ENCODE measurements at regions not wholly inside any gene's neighbourhood (a gene's known extent, or its start where the extent isn't known, plus 50 kb on each side); places are given as distances from the start of the nearest gene placed in this dataset.

GRCh38 chr18:11514267-11514666 lies 95.1 kb upstream of the SLC35G4 start:
- no peaks in the 10 kb centered on the region for H3K9me3 ChIP-seq (ENCODE audit: control insufficient read depth in 4 of 4, low read length in 3 of 4)
- DNase-seq (ENCODE audit: low spot score), result no peak
- H3K27me3 ChIP-seq (ENCODE audit: control insufficient read depth in 4 of 4, insufficient read depth in 4 of 4, low read length in 3 of 4), result no peaks in the 10 kb centered on the region
- H3K4me3 ChIP-seq (ENCODE audit: low read depth in 1 of 3, low read length in 3 of 3), result no peak overlapping the region
- WGBS, result 95% methylated on average over 1 of the region's 1 CpG
- no peak for TF ChIP-seq ZBTB33 (IDR thresholded peaks at IDR 0.05)
- no peak for TF ChIP-seq EGR1 (IDR thresholded peaks at IDR 0.05; ENCODE audit: low read depth in 2 of 2)
- no peak for TF ChIP-seq JUND (IDR thresholded peaks at IDR 0.05)
- no peak for TF ChIP-seq RXRA (IDR thresholded peaks at IDR 0.05)
- TF ChIP-seq SP1 (IDR thresholded peaks at IDR 0.05), result no peak
- no peak for TF ChIP-seq HNF4G (IDR thresholded peaks at IDR 0.05)
- no peak for TF ChIP-seq NR2F2 (IDR thresholded peaks at IDR 0.05)
- TF ChIP-seq TAF1 (conservative IDR thresholded peaks at IDR 0.05), result no peak
- no peak for TF ChIP-seq FOXA2 (IDR thresholded peaks at IDR 0.05)
- no peak for TF ChIP-seq CTCF (IDR thresholded peaks at IDR 0.05; ENCODE audit: low read depth, low read length, missing input control)
- TF ChIP-seq REST (IDR thresholded peaks at IDR 0.05), result no peak
- no peak for TF ChIP-seq HNF4A (conservative IDR thresholded peaks at IDR 0.05)
- TF ChIP-seq ATF3 (IDR thresholded peaks at IDR 0.05), result no peak
- no peak for TF ChIP-seq RAD21 (IDR thresholded peaks at IDR 0.05)
- TF ChIP-seq MAX (IDR thresholded peaks at IDR 0.05), result no peak
- TF ChIP-seq FOXA1 (IDR thresholded peaks at IDR 0.05), result no peak
- TF ChIP-seq YY1 (IDR thresholded peaks at IDR 0.05), result no peak
- no peak for TF ChIP-seq GABPA (IDR thresholded peaks at IDR 0.05 in 1 of 2, conservative IDR thresholded peaks at IDR 0.05 in 1 of 2)
- H3K4me1 ChIP-seq (ENCODE audit: control insufficient read depth in 4 of 4, insufficient read depth in 4 of 4, low read length in 3 of 4), result no peaks in the 10 kb centered on the region
- no peak overlapping the region for H3K27ac ChIP-seq (ENCODE audit: low read depth in 1 of 2, low read length in 2 of 2)
- no peaks in the 10 kb centered on the region for H3K36me3 ChIP-seq (ENCODE audit: control insufficient read depth in 4 of 4, insufficient read depth in 3 of 4, low read depth in 1 of 4, low read length in 3 of 4)
- H3K9ac ChIP-seq (ENCODE audit: low read depth in 1 of 2, low read length in 2 of 2), result no peak overlapping the region

Measured in liver (tissue), 8 donors.